ENCODE measurements at regions not wholly inside any gene's neighbourhood (a gene's known extent, or its start where the extent isn't known, plus 50 kb on each side); places are given as distances from the start of the nearest gene placed in this dataset.

GRCh38 chr1:223455470-223455869 is 62.3 kb downstream of the CCDC185 start:
- Histone ChIP-seq H3K36me3 (ENCODE audit: insufficient read depth, low read length) (no peaks in the 10 kb centered on the region), H3K9me3 (ENCODE audit: insufficient read depth, low read depth, low read length) (no peaks in the 10 kb centered on the region), H3K4me1 (ENCODE audit: insufficient read depth, low read length) (no peaks in the 10 kb centered on the region), H3K4me2 (ENCODE audit: low read length) (no peak overlapping the region), H3K27me3 (ENCODE audit: insufficient read depth, low read length) (no peaks in the 10 kb centered on the region), H3K4me3 (ENCODE audit: insufficient read depth, low read depth, low read length) (no peak overlapping the region), H4K20me1 (ENCODE audit: insufficient read depth, low read length) (no peaks in the 10 kb centered on the region), H2AFZ (ENCODE audit: low read depth, low read length) (no peak overlapping the region), H3K9ac (ENCODE audit: low read length) (no peak overlapping the region), H3K79me2 (ENCODE audit: insufficient read depth, low read length) (no peaks in the 10 kb centered on the region), H3K27ac (ENCODE audit: low read depth, low read length) (no peak overlapping the region)
- Mint-ChIP-seq H3K27me3 (ENCODE audit: low read depth, unreplicated experiment) (peaks cover 22% of the 10 kb centered on the region), H3K4me3 (ENCODE audit: unreplicated experiment) (no peak overlapping the region), H3K9me3 (ENCODE audit: unreplicated experiment) (peaks cover 4% of the 10 kb centered on the region), H3K36me3 (ENCODE audit: low read depth, unreplicated experiment) (no peaks in the 10 kb centered on the region), H3K4me1 (ENCODE audit: low read depth, unreplicated experiment) (no peaks in the 10 kb centered on the region), H3K27ac (ENCODE audit: unreplicated experiment) (no peak overlapping the region)
- FAIRE-seq: no peak
- no peak for DNase-seq (ENCODE audit: low read depth)
- no peak for TF ChIP-seq EZH2 (IDR thresholded peaks at IDR 0.05; ENCODE audit: insufficient read depth, low read length)
- TF ChIP-seq, protein P1, sequence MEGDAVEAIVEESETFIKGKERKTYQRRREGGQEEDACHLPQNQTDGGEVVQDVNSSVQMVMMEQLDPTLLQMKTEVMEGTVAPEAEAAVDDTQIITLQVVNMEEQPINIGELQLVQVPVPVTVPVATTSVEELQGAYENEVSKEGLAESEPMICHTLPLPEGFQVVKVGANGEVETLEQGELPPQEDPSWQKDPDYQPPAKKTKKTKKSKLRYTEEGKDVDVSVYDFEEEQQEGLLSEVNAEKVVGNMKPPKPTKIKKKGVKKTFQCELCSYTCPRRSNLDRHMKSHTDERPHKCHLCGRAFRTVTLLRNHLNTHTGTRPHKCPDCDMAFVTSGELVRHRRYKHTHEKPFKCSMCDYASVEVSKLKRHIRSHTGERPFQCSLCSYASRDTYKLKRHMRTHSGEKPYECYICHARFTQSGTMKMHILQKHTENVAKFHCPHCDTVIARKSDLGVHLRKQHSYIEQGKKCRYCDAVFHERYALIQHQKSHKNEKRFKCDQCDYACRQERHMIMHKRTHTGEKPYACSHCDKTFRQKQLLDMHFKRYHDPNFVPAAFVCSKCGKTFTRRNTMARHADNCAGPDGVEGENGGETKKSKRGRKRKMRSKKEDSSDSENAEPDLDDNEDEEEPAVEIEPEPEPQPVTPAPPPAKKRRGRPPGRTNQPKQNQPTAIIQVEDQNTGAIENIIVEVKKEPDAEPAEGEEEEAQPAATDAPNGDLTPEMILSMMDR (IDR thresholded peaks at IDR 0.05; ENCODE audit: insufficient read depth, low read depth, low read length): no peak

DNA sequence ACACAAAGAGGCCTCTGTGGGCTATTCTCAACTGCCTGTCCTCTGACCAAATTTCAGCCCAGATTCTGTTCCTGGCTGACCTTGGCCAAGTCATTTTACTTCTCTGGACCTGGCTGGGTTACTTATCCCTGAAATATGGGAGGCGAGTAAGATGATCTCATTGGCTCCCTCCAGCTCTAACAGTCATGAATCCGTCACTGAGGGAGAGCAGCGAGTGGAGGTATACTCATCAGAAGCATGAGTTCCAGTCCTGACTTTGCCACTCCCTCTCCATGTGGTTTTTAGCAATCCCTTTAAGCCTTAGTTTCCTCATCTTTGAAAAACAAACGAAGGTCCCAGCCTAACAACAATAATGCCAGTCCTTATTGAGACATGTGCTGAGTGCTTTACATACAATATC is 63.5 kb downstream of the CCDC185 start:
- no peaks in the 10 kb centered on the region for H3K36me3 Mint-ChIP-seq (ENCODE audit: low read depth, unreplicated experiment)
- Histone ChIP-seq H3K36me3 (ENCODE audit: insufficient read depth, low read length) (no peaks in the 10 kb centered on the region), H3K9me3 (ENCODE audit: insufficient read depth, low read depth, low read length) (no peaks in the 10 kb centered on the region), H4K20me1 (ENCODE audit: insufficient read depth, low read length) (no peaks in the 10 kb centered on the region), H3K4me1 (ENCODE audit: insufficient read depth, low read length) (no peaks in the 10 kb centered on the region), H3K4me2 (ENCODE audit: low read length) (no peak overlapping the region), H3K79me2 (ENCODE audit: insufficient read depth, low read length) (no peaks in the 10 kb centered on the region), H3K27me3 (ENCODE audit: insufficient read depth, low read length) (no peaks in the 10 kb centered on the region), H3K4me3 (ENCODE audit: insufficient read depth, low read depth, low read length) (no peak overlapping the region), H3K27ac (ENCODE audit: low read depth, low read length) (no peak overlapping the region), H2AFZ (ENCODE audit: low read depth, low read length) (no peak overlapping the region), H3K9ac (ENCODE audit: low read length) (no peak overlapping the region)
- H3K27ac Mint-ChIP-seq (ENCODE audit: unreplicated experiment): no peak overlapping the region
- TF ChIP-seq, protein P1 (IDR thresholded peaks at IDR 0.05; ENCODE audit: insufficient read depth, low read depth, low read length): no peak
- no peak for TF ChIP-seq EZH2 (IDR thresholded peaks at IDR 0.05; ENCODE audit: insufficient read depth, low read length)
- DNase-seq (ENCODE audit: low read depth): no peak
- peaks cover 30% of the 10 kb centered on the region for H3K27me3 Mint-ChIP-seq (ENCODE audit: low read depth, unreplicated experiment)
- H3K4me1 Mint-ChIP-seq (ENCODE audit: low read depth, unreplicated experiment): no peaks in the 10 kb centered on the region
- no peak for FAIRE-seq
- no peak overlapping the region for H3K4me3 Mint-ChIP-seq (ENCODE audit: unreplicated experiment)
- H3K9me3 Mint-ChIP-seq (ENCODE audit: unreplicated experiment): peaks cover 4% of the 10 kb centered on the region

GRCh38 chr1:223460566-223461189 is 67.5 kb downstream of the CCDC185 start:
- no peak overlapping the region for H3K27ac ChIP-seq (ENCODE audit: low read depth, low read length)
- H3K27ac Mint-ChIP-seq (ENCODE audit: unreplicated experiment): no peak overlapping the region
- no peaks in the 10 kb centered on the region for H3K36me3 Mint-ChIP-seq (ENCODE audit: low read depth, unreplicated experiment)
- H2AFZ ChIP-seq (ENCODE audit: low read depth, low read length): no peak overlapping the region
- H3K4me3 Mint-ChIP-seq (ENCODE audit: unreplicated experiment): no peak overlapping the region
- H3K27me3 Mint-ChIP-seq (ENCODE audit: low read depth, unreplicated experiment): peaks cover 25% of the 10 kb centered on the region
- no peak overlapping the region for H3K4me3 ChIP-seq (ENCODE audit: insufficient read depth, low read depth, low read length)
- no peaks in the 10 kb centered on the region for H3K79me2 ChIP-seq (ENCODE audit: insufficient read depth, low read length)
- H3K4me1 Mint-ChIP-seq (ENCODE audit: low read depth, unreplicated experiment): no peaks in the 10 kb centered on the region
- H3K36me3 ChIP-seq (ENCODE audit: insufficient read depth, low read length): no peaks in the 10 kb centered on the region
- DNase-seq (ENCODE audit: low read depth) (no peak), FAIRE-seq (no peak)
- no peaks in the 10 kb centered on the region for H3K9me3 Mint-ChIP-seq (ENCODE audit: unreplicated experiment)
- TF ChIP-seq, protein P1 (IDR thresholded peaks at IDR 0.05; ENCODE audit: insufficient read depth, low read depth, low read length): no peak
- TF ChIP-seq EZH2 (IDR thresholded peaks at IDR 0.05; ENCODE audit: insufficient read depth, low read length): no peak
- no peaks in the 10 kb centered on the region for H4K20me1 ChIP-seq (ENCODE audit: insufficient read depth, low read length)
- no peak overlapping the region for H3K4me2 ChIP-seq (ENCODE audit: low read length)
- no peaks in the 10 kb centered on the region for H3K27me3 ChIP-seq (ENCODE audit: insufficient read depth, low read length)
- H3K4me1 ChIP-seq (ENCODE audit: insufficient read depth, low read length): no peaks in the 10 kb centered on the region
- H3K9ac ChIP-seq (ENCODE audit: low read length): no peak overlapping the region
- no peaks in the 10 kb centered on the region for H3K9me3 ChIP-seq (ENCODE audit: insufficient read depth, low read depth, low read length)

Measured in astrocyte (in vitro differentiated cells and primary cell).